HG03354 (cell line): ENCODE measurements at regions not wholly inside any gene's neighbourhood (a gene's known extent, or its start where the extent isn't known, plus 50 kb on each side); places are given as distances from the start of the nearest gene placed in this dataset.
"Not testable (repeated sequence)": the region's sequence is repeated elsewhere in the genome, so short reads cannot be mapped to it uniquely, and the experiment has no call there.

ENCODE experiments used
- ATAC-seq: cut with Tn5 transposase; IDR thresholded peaks from one replicate; pipeline ENCODE4 v1.9.1; 2021; ENCODE audit warnings: mild to moderate bottlenecking; ENCODE audit not compliant: unreplicated experiment, poor library complexity, severe bottlenecking

DNA sequence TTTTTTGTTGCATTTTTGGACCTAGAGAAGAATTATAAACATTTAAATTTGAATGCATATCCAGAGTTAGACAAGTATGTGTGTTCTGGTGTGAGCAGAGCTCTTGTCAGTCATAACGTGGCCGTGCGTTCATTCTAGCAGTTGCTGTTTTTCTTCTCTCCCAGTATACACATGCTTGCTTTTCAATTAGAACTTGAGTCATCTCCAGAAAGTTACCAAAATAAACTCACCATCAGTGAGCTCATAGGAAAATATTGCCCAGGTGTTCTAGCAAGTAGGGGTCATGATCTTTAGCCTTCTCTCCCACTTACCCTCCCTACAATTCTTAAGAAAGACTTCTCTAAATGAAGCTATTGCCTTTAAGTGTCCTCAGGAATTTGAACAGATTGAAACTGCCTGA, 247.5 kb upstream of the TUT7 start:
- no peak for ATAC-seq

DNA sequence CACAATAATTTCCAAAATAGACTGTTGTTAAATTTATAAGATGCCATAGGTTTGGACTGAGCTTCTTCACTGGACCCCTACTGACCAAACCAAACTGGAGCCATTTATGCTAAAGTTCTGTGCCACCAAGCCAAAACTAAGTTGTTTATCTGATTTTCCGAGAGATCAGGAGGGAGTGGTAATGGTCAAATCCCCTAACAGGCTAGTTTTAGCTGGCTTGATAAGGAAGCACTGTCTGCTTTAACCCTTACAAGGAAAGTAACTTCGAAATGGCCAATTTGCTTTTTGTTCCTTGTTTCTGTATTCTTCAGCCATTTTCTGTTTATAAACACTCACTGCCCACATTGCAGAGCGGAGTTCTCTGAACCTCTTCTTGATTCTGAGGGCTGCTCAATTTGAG, 246.8 kb upstream of the TUT7 start:
- ATAC-seq, result no peak

DNA sequence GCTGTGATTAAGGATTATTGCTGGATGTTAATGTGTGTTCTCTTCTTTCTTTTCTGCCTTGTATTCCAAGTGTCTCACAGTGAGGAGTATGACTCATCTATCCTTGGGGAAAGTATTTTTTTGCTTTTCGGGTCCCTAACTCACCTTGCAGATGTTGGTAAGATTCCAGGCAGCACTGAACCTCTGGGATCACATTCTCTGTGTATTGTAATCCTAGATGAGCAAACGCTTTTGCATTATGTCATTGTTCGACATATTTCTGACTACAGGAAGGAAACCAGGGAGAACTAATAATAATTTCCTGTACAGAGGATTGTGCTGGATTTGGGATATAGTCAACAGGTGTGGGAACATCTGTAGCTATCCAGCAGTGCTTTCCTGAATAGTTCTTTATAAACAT, 246.1 kb upstream of the TUT7 start:
- no peak for ATAC-seq

DNA sequence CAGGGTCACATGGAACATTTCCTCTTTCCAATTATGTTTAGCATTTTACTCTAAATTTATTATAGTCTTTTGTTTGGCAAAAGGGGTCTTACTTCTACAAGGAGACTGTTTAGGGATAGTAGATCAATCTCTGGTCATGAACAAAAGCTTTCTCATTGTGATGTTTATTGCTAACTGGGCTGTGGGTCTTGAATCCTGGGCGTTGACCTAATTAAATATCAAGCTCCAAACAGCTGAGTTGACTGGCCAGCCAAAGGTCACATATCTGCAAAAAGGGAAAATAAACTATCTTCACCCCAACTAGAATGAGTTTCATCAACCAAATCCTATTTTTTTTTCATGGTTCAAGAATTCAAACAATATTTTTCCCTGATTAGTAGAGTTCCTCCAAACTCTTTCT, 245.4 kb upstream of the TUT7 start:
- no peak for ATAC-seq

DNA sequence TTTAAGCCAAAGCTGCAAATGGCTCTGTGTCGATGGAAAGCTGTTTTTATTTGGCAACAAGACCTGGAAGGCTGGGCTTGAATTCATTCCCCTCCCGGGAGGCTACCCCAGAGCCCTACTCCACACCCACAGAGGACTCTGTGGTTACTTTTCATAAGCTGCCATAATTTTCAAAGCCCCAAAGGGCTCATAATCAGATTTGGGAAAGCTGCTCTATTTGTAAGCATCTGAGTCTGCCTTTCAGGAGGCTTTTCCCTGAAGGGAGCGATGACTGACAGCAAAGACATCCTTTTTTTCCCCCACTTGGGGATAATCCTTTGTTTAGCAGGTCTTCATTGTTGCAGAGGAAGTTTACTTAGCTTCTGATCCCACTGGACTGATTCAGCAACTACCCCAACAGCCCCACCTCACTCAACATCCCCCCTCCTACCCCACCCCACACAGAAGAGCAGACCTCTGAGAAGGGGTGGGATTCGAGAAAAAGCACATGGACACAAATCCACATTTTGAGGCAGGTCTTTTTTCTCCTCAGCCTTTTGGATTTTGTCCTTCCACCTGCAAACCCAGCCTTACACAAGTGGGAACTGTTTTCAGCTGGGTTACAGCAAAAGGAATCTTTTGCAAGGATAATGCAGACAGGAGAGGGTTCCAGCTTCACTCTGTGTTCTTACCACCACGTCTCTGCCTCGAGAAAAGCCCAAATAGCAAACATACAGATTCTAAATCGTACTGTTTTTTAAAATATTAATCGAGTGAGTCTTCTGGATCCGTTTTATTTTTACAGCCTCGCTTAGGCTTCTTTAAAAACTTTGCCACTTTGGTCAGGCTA, 244.4 kb upstream of the TUT7 start:
- ATAC-seq, result no peak

DNA sequence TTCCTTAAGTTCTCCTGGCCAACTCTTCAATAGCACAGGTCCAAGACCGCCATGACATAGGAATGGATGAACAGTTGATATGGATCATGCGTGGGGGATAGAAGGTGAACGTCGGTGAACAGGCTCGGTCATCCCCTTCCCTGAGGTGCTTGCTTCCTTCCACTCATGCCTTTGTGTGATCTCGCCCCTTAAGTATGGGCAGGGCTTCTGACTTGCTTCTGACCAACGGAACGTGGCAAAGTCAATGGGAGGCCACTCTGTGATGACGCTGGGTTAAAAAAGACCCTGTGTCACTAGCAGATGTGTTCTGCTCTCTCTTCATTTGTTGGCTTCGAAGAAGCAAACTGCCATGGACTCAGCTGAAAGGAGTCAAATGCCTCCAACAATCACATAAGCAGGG, 240.5 kb upstream of the TUT7 start:
- no peak for ATAC-seq

DNA sequence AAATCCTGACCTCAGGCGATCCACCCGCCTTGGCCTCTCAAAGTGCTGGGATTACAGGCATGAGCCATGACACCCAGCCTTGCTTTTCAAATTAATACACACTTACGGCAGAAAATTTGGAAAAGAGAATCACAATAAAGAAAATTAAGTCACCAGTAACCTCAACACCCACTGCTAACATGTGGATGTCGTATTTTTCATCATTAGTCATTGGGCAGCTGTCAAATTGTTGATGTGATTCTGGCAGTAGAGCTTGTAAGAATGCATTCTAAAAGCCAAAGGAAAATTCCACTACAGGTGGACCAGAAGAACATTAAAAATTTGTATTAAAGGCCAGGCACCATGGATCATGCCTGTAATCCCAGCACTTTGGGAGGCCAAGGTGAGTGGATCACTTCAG, 237.3 kb upstream of the TUT7 start:
- ATAC-seq, result no peak

DNA sequence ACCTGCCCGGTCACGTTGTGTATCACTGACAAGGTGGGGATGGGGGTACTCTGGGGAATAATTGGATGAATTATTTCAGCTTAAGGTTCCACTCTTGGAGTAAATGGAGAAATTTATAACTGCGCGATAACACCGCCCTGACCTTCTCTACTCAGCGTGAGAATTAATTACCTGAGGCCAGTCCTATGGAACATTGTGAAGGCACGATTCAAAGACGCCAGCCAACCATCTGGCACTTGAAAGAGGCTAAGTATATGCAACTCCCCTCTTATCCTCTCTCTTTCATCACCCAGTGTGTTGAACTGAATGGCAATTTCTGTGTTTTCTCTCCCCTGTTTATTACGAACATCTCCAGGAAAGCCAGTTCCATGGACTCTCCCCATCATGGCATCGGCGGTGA, 235.5 kb upstream of the TUT7 start:
- ATAC-seq, result no peak

DNA sequence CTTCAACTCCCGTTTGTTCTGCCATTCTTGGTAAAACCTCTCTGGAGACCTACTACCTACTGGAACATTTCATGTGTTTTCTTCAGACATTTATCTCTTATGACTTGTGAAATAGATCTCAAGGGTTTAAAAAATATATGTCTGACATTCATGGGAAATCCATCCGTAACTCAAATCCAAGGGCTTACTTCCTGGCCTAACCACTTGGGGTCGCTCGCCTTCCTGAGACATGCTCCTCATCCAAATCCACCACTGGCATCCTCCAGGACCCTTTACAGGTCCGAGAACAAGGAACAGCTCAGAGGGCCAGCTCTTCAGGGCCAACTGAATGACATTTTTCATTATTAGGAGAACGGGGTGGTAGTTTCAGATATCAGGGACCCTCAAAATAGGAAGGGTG, 235.1 kb upstream of the TUT7 start:
- no peak for ATAC-seq

DNA sequence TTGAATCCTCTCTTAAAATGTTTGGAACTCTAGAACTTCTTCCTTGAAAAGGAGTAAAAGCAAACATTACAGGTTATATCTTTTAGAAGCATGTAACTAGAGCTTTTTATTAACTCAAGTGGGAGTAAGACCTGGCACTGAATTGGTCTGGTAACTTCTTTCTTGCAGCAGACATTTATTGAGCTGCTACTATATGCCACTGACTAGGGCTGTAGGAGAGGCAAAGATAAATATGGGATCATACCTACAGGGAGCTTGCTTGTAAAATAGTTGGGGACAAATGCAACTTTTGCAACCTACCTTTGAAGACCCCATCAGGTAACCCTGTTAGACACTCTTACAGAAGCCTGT, 231.9 kb upstream of the TUT7 start:
- ATAC-seq, result no peak

DNA sequence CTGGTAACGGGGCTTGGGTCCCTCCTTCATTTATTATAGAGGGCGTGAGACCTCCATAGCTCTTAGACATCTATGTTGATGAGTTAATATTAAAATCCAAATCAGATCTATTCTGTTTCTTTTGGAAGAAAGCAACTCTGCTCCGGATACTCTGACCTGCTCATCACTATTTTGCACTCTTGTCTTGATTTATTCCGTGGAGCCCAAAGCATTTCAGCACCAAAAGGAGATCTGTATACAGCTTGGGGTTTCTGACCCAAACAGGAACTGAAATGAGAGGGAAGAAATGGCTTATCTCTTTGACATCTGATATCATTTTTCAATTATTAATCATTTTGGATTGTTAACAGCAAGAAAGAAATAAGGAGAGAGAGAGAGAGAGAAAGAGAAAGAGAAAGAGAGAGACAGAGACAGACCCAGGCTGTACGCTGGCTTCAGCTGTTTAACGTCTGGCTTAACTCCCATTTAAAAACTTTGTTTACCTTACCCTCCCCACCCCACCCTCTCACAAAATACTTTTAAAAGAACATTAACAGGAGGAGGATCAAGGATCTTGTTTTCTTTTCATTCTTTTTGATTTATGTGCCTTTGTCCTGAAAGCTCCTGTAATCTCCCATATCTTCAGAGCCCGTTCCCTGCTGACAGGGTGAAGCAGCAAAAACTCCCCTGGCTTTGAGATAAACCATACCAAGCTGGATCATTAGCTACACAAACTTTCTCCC, 231.4 kb upstream of the TUT7 start:
- no peak for ATAC-seq

DNA sequence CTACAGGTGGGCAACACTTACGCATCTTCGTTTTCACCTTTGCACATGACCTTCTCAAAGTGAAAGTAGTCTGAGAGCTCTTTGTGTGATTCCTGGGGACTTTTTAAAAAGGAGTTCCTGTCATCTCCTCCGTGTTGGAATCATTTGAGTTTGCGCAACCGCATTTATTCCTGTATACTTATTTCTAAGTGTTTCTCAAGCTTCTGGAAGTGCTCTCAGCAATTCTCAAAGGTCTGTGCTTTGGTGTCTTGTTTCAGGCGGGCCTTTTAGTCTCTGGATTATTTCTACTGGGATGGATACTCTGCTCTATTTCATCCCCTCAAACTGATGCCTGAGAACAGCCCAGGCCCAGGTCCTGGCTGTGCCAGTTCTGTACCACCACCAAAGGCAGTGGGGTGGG, 226.5 kb upstream of the TUT7 start:
- ATAC-seq, result no peak

DNA sequence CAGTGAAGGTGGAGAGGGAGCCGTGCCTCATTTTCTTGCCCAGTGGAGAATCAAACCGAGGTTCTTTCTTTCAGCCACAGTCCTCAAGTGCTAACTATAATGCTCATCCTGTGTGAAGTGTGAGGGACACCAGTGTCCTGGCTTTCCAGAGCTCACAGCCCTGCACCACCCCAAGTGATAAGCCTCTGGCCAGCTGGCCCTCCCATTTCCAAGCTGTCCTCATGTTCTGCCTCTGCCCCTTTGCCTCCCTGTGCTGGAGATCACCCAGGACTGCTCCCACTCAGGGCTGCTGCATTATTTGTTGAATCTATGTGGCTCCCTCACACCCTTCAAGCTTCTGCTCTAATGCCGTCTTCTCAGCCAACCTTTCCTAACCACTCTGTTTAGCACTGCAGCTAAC, 224.5 kb upstream of the TUT7 start:
- no peak for ATAC-seq

DNA sequence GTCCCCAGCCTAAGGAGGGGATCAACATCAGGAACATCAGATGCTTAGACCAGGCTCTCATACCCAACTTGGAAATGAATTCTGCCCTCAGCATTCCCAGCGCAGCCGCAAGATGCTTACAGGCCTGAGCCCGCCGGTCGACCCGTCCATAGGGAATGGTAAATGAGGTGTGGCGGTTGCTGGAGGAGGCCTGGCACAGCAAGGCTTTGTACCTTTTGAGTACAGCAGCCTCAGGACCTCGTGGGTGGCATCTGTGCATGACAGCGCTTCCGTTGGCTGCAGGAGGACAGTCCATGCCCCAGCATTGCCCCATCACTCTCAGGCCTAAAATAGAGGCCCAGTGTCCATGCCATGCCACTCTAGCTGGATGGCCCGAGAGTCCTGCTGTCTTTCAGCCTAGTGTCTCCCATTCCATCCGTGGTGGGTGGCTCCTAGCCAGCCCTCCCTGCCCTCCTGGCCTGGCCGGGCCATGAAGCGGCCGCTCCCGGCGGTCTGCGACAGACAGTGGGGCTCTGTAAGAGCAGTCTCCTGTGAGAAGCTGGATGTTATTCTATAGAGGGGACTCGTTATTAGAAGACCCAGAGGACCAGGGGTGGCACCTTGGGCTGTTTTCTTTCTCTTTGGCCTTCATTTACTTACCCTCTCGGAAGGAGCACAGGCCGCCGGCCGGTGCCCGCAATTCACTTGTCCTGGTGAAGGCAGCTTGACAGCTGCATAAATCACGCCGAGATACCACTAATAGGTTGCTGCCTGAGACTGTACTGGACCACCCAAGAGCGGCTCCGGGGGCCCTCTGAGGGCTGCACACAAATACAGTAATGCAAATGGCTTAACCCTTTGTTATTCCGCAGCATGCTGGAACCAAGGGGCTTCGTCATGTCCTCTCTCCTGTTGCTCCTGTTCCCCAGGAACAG, 223.5 kb upstream of the TUT7 start:
- ATAC-seq, result no peak

DNA sequence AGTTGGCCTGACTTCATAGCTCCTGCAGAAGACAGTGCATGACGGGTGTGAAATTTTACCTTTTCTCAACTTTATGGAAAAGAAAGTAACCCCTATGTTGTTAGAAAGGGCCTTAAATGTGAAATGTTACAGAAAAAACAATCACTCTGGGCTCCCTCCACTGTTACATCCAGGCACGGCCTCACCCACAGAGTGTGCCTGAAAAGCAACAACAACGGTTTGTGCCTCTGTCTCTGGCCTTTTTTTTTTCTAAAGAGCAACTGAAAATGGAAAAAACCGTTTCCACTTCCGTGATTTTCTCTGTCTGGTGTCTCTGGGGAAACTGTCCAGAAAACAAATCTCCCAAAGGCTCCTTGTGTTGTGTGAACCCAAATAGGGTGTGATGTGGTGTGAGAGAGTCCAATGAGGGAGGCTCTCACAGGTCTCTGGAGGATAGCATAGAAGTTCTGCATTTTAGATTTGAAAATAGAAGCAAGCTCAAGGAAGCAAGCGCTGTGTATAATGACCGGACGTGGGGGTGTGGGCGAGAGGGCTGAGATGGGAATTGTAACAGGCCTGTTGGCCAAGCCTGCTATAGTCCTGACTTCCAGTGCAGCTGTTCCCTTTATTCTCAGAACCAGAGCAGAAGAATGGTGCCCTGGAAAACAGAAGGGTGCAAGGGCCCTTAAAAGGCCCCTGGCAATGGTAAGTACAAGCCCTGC, 221.8 kb upstream of the TUT7 start:
- ATAC-seq, result no peak

DNA sequence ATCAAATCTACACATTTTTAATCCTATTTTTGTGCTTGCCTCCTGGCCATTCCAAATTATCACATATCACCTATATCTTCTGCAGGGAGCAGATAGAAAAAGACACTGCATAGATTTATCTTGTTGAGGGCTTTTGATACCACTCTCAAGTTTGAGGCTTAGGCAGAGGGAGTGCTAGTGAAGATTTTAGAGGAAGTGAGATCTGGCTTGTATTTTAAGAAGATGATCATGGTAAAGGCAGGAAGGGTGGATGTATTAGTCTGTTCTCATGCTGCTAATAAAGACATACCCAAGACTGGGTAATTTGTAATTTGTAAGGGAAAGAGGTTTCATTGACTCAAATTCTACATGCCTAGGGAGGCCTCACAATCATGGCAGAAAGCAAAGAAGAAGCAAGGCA, 220.9 kb upstream of the TUT7 start:
- no peak for ATAC-seq

DNA sequence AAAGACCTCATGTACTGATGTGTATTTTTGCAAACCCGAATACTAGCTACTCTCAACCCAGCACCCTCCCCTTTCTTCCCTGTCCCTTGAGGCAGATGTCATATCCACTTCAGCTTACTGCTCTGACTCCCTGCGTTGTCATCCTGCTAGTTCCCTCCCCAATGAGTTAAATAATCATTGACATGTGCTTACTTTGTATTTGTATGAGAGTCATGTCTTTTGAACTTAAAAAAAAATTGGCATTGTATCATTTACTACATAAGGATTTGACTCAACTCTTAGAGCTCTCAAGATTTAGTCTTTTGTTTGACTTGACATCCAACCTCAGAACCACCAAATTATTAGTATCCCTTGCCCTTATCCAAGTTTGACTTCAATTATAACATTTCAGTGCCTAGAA, 219.7 kb upstream of the TUT7 start:
- ATAC-seq, result no peak

DNA sequence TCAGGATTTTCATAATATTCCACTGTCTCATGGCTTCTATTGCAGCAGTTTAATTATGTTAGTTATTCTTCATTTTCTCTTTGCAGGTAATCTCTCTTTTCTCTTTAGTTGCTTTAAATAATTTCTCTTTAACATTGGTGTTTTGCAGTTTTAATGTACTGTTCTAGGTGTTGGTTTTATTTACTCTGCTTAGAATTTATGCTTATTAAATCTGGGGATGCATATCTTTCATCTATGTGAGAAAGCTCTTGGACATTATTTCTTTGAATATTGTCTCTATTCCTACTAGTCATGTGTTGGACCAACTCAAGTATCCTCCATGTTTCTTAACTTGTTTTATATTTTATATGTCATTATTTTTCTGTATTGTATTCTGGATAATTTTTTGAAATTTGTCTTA, 218.7 kb upstream of the TUT7 start:
- no peak for ATAC-seq

DNA sequence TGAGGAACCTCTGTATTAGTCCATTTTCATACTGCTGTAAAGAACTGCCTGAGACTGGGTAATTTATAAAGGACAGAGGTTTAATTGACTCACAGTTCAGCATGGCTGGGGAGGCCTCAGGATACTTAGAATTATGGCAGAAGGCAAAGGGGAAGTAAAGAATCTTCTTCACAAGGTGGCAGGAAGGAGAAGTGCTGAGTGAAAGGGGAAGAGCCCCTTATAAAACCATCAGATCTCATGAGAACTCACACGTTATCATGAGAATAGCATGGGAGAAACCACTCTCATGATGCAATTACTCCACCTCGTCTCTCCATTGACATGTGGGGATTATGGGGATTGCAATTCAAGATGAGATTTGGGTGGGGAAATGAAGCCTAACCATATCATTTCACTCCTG, 211.4 kb upstream of the TUT7 start:
- ATAC-seq, result not testable (repeated sequence)

DNA sequence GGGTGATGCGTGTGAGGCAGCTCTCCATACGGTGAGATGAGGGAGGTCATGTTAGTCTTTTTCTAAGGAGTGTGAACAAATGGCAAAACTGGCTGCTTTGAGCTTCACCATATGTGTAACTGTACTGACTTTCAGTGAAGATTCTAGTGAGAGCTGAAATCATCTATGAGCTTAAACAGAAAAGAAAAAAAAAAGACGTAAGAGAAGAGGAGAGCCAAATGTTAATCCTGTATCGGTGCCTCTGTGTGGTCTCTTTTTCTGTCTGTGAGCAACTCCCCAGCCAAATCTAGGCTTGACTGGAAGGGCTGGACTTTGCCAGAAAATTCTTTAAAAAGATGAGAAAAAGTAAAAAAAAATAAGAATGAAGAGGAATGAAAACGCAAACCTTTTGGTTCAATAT, 209.7 kb upstream of the TUT7 start:
- ATAC-seq, result no peak
